HG02678 (cell line): ENCODE measurements at regions not wholly inside any gene's neighbourhood (a gene's known extent, or its start where the extent isn't known, plus 50 kb on each side); places are given as distances from the start of the nearest gene placed in this dataset.
A peak's percentile ranks its signal among the peaks of the same experiment; 100 is the strongest.
"Not testable (repeated sequence)": the region's sequence is repeated elsewhere in the genome, so short reads cannot be mapped to it uniquely, and the experiment has no call there.

ENCODE experiments used
- ATAC-seq: cut with Tn5 transposase; IDR thresholded peaks from one replicate; pipeline ENCODE4 v1.9.1; 2021; ENCODE audit warnings: mild to moderate bottlenecking, moderate library complexity; ENCODE audit not compliant: unreplicated experiment

- ATAC-seq: no peak
These were observed 153.3 kb upstream of the ZSWIM2 start for GRCh38 chr2:187002242-187002641.

- ATAC-seq: no peak
These were observed 152.3 kb upstream of the ZSWIM2 start for GRCh38 chr2:187001248-187001647.

GRCh38 chr2:186995092-186995491, 146.1 kb upstream of the ZSWIM2 start:
- no peak for ATAC-seq

- no peak for ATAC-seq
These were observed 143.6 kb upstream of the ZSWIM2 start for GRCh38 chr2:186992597-186992996.

- no peak for ATAC-seq
These were observed 142.9 kb upstream of the ZSWIM2 start for GRCh38 chr2:186991766-186992417.

- no peak for ATAC-seq
These were observed 136.0 kb upstream of the ZSWIM2 start for GRCh38 chr2:186984966-186985365.

GRCh38 chr2:186984481-186984880, 135.5 kb upstream of the ZSWIM2 start:
- ATAC-seq: no peak

GRCh38 chr2:186980787-186981550, 132.0 kb upstream of the ZSWIM2 start:
- no peak for ATAC-seq

- ATAC-seq: no peak
These were observed 131.1 kb upstream of the ZSWIM2 start for GRCh38 chr2:186980117-186980442.

- no peak for ATAC-seq
These were observed 130.6 kb upstream of the ZSWIM2 start for GRCh38 chr2:186979439-186980116.

GRCh38 chr2:186977433-186978045, 128.6 kb upstream of the ZSWIM2 start:
- no peak for ATAC-seq

- no peak for ATAC-seq
These were observed 127.4 kb upstream of the ZSWIM2 start for GRCh38 chr2:186976329-186976728.

- no peak for ATAC-seq
These were observed 123.5 kb upstream of the ZSWIM2 start for GRCh38 chr2:186972281-186972970.

- ATAC-seq: peak; percentile 67
These were observed 119.3 kb upstream of the ZSWIM2 start for GRCh38 chr2:186968277-186968676.

GRCh38 chr2:186966015-186966414, 117.0 kb upstream of the ZSWIM2 start:
- no peak for ATAC-seq

GRCh38 chr2:186962085-186962747, 113.2 kb upstream of the ZSWIM2 start:
- ATAC-seq: no peak

GRCh38 chr2:186960241-186960640, 111.3 kb upstream of the ZSWIM2 start:
- ATAC-seq: not testable (repeated sequence)

- ATAC-seq: no peak
These were observed 110.5 kb upstream of the ZSWIM2 start for GRCh38 chr2:186959486-186959885.

- no peak for ATAC-seq
These were observed 101.7 kb upstream of the ZSWIM2 start for GRCh38 chr2:186950694-186951093.

GRCh38 chr2:186949726-186950256, 100.8 kb upstream of the ZSWIM2 start:
- ATAC-seq: no peak
